ENCODE measurements at regions not wholly inside any gene's neighbourhood (a gene's known extent, or its start where the extent isn't known, plus 50 kb on each side); places are given as distances from the start of the nearest gene placed in this dataset.
"Not testable (repeated sequence)": the region's sequence is repeated elsewhere in the genome, so short reads cannot be mapped to it uniquely, and the experiment has no call there.

DNA sequence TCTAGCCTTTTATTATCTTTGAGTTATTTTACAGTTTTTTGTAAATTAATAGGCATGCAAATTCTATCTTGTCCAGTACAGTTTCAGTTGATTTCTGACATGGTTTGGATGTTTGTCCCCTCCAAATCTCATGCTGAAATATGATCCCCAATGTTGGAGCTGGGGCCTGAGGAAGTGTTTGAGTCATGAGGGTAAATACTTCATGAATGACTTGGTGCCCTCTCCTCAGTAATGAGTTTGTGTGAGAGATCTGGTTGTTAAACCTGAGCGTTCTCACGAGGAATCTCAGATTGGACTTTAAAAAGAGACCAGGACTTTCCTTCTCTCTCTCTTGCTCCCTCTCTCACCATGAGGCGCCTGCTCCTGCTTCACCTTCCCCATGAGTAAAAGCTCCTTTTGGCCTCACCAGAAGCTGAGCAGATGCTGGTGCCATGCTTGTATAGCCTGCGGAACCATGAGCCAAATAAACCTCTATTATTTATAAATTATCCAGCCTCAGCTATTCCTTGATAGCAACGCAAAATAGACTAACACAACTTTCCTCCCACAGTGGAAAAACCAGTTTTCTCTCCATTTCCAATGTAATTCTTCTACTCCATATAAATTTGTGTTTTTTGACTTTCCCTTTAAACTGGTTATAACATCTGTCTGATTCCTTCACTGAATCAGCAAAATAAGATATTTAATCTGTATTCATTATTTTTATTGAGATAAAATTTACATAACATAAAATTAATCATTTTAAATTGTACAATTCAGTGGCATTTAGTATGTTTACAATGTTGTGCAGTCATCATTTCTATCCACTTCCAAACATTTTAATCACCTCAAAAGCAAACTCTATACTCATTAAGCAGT, 78.7 kb upstream of the PRSS16 start:
- TF ChIP-seq, protein P1, sequence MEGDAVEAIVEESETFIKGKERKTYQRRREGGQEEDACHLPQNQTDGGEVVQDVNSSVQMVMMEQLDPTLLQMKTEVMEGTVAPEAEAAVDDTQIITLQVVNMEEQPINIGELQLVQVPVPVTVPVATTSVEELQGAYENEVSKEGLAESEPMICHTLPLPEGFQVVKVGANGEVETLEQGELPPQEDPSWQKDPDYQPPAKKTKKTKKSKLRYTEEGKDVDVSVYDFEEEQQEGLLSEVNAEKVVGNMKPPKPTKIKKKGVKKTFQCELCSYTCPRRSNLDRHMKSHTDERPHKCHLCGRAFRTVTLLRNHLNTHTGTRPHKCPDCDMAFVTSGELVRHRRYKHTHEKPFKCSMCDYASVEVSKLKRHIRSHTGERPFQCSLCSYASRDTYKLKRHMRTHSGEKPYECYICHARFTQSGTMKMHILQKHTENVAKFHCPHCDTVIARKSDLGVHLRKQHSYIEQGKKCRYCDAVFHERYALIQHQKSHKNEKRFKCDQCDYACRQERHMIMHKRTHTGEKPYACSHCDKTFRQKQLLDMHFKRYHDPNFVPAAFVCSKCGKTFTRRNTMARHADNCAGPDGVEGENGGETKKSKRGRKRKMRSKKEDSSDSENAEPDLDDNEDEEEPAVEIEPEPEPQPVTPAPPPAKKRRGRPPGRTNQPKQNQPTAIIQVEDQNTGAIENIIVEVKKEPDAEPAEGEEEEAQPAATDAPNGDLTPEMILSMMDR (IDR thresholded peaks at IDR 0.05; ENCODE audit: control insufficient read depth, extremely low read depth, insufficient read depth) = no peak
- no peak for DNase-seq (ENCODE audit: low read depth)
- H3K4me3 ChIP-seq (ENCODE audit: low read depth, low read length) = no peak overlapping the region

GRCh38 chr6:27172524-27173231, 74.8 kb upstream of the PRSS16 start:
- DNase-seq (ENCODE audit: low read depth); H3K4me3 ChIP-seq (ENCODE audit: low read depth, low read length): not testable (repeated sequence)

DNA sequence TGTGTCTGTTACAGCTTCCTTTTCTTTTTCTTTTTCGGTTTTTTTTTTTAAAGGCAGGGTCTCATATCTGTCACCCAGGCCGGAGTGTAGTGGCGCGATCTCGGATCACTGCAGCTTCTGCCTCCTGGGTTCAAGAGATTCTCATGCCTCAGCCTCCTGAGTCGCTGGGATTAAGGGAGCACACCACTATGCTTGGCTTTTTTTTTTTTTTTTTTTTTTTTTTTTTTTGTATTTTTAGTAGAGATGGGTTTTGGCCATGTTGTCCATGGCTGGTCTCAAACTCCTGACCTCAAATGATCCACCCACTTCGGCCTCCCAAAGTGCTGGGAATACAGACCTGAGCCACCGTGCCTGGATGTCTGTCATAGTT, 74.3 kb upstream of the PRSS16 start:
- H3K4me3 ChIP-seq (ENCODE audit: low read depth, low read length); DNase-seq (ENCODE audit: low read depth): not testable (repeated sequence)

GRCh38 chr6:27174958-27175357, 72.5 kb upstream of the PRSS16 start:
- TF ChIP-seq, protein P1 (IDR thresholded peaks at IDR 0.05; ENCODE audit: control insufficient read depth, extremely low read depth, insufficient read depth) = no peak
- no peak overlapping the region for H3K4me3 ChIP-seq (ENCODE audit: low read depth, low read length)
- DNase-seq (ENCODE audit: low read depth) = no peak

DNA sequence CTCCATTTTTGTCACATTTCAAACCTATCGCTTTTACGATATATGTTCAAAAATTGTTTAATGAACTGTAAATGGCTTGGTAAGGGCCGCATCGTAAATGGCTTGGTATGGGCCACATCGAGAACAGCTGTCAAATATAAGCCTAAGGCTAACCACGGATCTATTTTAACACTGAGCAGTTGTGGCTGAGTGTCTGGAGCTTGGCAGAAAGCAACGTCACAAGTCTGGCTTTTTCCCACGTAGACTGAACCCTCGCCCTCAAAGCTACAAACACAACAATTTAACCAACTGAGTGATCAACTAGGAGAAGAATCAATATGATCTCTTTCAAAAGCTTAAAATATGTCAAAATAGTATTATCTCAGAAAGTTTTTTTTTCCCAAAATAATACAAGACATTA, 71.4 kb upstream of the PRSS16 start:
- H3K4me3 ChIP-seq (ENCODE audit: low read depth, low read length) = no peak overlapping the region; the same call in 1 of the 2 replicates
- TF ChIP-seq, protein P1 (IDR thresholded peaks at IDR 0.05; ENCODE audit: control insufficient read depth, extremely low read depth, insufficient read depth) = no peak
- no peak for DNase-seq (ENCODE audit: low read depth)

DNA sequence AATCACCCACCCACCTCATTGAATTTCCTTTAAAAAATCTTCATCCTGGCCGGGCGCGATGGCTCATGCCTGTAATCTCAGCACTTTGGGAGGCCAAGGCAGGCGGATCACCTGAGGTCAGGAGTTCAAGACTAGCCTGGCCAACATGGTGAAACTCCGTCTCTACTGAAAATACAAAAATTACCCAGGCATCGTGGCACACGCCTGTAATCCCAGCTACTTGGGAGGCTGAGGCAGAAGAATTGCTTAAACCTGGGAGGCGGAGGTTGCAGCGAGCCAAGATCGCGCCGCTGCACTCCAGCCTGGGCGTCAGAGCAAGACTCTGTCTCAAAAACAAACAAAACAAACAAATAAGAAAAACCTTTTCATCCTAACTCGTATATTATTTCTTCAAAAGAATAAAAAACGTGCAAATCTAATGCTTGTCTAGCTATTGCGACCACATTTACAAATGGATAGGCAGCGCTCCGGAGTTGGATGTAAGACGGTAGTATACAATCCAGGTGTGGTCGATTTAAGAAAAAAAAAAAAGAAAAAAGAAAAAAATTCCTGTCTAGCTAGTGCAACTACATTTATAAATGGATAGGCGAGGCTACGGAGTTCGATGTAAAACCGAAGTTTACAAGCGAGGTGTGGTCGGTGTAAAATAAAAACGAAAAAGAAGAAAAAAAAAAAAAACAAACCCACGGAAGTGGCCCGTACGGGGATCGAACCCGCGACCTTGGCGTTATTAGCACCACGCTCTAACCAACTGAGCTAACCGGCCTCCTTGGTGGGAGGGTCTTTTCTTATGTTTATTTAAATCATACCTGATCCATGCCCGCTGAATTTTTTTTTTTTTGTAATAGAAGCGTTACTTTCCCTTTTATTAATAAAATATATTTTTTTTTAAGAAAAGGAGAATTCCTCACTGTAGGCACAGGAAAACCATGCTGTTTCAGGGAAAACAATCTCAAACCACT, 70.7 kb upstream of the PRSS16 start:
- TF ChIP-seq, protein P1 (IDR thresholded peaks at IDR 0.05; ENCODE audit: control insufficient read depth, extremely low read depth, insufficient read depth) = no peak
- no peak for DNase-seq (ENCODE audit: low read depth)

DNA sequence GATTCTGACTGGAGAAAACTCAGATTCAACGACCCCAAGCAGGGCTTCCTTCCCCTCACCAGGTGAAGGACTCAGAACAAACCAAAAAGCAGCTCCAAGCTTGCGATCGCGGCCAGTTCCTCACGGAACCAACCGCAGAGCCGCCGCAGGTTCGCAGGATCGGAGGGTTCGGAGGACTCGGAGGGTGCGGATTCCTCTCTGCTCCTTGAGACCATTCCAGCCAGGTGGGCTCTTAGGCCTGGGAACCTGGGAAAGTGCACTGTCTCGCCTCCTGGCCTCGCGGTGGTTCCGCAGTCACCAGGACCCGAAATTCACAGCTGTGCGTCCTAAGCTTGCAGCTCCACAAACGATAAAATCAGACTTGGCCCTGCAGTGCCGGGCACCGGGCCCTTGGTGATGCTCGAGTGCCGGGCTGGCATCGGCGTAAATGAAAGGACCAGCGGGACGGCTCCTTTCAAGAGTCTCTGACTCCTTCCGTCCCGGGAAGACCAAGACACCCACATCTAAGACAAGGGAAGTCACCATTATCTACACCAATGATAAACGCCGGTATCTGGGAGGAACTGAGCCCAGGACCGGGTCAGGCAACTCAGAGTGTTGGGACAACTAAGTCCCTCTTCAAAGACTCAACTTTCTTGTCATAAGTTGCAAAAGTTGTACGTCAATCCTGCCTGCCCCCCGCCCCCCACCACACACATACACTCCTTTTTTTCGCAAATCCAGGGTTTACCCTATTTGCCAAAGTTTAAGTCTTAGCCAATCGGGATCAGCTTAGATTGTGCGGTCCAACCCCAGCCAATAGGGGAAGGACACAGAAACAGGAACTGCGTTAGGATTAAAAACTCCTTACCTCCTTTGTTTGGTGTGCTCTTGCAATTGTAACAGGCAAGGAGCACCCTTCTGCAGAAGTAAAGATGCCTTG, 69.8 kb upstream of the PRSS16 start:
- H3K4me3 ChIP-seq (ENCODE audit: low read depth, low read length) = peak overlapping the region; percentile 98
- TF ChIP-seq, protein P1 (IDR thresholded peaks at IDR 0.05; ENCODE audit: control insufficient read depth, extremely low read depth, insufficient read depth) = peak; percentile 51
- DNase-seq (ENCODE audit: low read depth) = peak; percentile 84

More for the DNA sequence above, 70.7 kb upstream of the PRSS16 start:
- H3K4me3 ChIP-seq (ENCODE audit: low read depth, low read length) = peak overlapping the region; percentile 98
